Chondrocyte (in vitro differentiated cells): ENCODE measurements at regions not wholly inside any gene's neighbourhood (a gene's known extent, or its start where the extent isn't known, plus 50 kb on each side); places are given as distances from the start of the nearest gene placed in this dataset.
A peak's percentile ranks its signal among the peaks of the same experiment; 100 is the strongest.

ENCODE experiments used
- DNase-seq: peaks from one replicate; pipeline ENCODE4 v3.0.0; 2021; ENCODE audit warnings: mixed read lengths, low spot score
- H3K27ac Mint-ChIP-seq: one replicate; pipeline ENCODE4 v1.8.0; 2021; ENCODE audit warnings: mild to moderate bottlenecking, moderate library complexity, mixed read lengths; ENCODE audit not compliant: unreplicated experiment
- H3K27me3 Mint-ChIP-seq: 2 replicates; pipeline ENCODE4 v1.8.0; 2021; ENCODE audit warnings: low read depth, mixed read lengths
- H3K36me3 Mint-ChIP-seq: 2 replicates; pipeline ENCODE4 v1.8.0; 2021; ENCODE audit warnings: low read depth, mixed read lengths
- H3K4me1 Mint-ChIP-seq: 2 replicates; pipeline ENCODE4 v1.8.0; 2021; ENCODE audit warnings: low read depth, mild to moderate bottlenecking, mixed read lengths
- H3K4me3 Mint-ChIP-seq: one replicate; pipeline ENCODE4 v1.8.0; 2021; ENCODE audit warnings: mild to moderate bottlenecking, moderate library complexity, mixed read lengths; ENCODE audit not compliant: unreplicated experiment
- H3K9me3 Mint-ChIP-seq: 2 replicates; pipeline ENCODE4 v1.8.0; 2021; ENCODE audit warnings: low read depth, mixed read lengths
- TF ChIP-seq, protein P1 (sequence below): fragments of 200-600 bp; sonication (generic); IDR thresholded peaks from 2 replicates; pipeline ENCODE4 v1.5.0; 2021; ENCODE audit warnings: antibody characterized with exemption, mild to moderate bottlenecking, moderate library complexity

DNA sequence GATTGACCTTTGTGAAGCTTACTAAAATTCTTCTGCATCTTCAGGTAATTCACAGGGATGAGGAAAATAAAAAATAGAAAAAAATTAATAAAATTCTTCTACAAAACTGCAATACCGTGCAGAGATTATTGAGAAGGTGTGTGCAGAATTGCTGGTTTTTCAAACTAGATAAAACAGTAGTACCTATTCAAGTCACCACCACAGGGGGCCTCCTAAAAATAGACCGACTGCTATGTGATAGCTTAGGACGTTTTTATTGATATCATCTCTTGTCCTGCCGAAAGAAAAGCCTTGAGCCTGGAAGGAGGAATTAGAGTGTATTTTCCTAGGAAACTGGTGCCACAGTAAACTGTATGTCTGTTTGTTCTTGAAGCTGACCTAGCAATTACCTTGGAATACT is 325.9 kb downstream of the ZFHX3 start:
- peaks cover 7% of the 10 kb centered on the region for H3K4me1 Mint-ChIP-seq
- H3K9me3 Mint-ChIP-seq, result no peaks in the 10 kb centered on the region
- no peak overlapping the region for H3K4me3 Mint-ChIP-seq
- DNase-seq, result no peak
- H3K36me3 Mint-ChIP-seq, result no peaks in the 10 kb centered on the region
- TF ChIP-seq, protein P1, sequence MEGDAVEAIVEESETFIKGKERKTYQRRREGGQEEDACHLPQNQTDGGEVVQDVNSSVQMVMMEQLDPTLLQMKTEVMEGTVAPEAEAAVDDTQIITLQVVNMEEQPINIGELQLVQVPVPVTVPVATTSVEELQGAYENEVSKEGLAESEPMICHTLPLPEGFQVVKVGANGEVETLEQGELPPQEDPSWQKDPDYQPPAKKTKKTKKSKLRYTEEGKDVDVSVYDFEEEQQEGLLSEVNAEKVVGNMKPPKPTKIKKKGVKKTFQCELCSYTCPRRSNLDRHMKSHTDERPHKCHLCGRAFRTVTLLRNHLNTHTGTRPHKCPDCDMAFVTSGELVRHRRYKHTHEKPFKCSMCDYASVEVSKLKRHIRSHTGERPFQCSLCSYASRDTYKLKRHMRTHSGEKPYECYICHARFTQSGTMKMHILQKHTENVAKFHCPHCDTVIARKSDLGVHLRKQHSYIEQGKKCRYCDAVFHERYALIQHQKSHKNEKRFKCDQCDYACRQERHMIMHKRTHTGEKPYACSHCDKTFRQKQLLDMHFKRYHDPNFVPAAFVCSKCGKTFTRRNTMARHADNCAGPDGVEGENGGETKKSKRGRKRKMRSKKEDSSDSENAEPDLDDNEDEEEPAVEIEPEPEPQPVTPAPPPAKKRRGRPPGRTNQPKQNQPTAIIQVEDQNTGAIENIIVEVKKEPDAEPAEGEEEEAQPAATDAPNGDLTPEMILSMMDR, result peak; percentile 6
- H3K27ac Mint-ChIP-seq, result no peak overlapping the region
- no peaks in the 10 kb centered on the region for H3K27me3 Mint-ChIP-seq

DNA sequence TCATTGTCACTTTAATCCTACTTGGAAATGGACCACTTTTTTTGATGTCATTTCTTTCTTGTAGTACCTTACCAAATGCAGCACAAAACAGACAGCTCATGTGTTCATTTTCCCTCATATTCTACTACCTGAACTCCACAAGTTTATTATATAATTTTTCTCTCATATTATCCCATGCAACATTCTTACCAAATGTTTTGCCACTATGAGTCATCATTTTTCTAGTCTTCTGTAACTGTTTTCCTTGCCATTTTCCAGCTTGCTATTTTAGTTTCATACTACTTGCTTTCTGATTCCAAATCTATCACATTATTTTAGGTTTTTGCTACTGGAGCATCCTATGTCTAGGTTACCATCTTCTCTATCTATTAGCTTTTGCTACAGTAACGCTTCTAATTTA is 332.7 kb downstream of the ZFHX3 start:
- TF ChIP-seq, protein P1, result no peak
- no peak overlapping the region for H3K4me3 Mint-ChIP-seq
- no peak for DNase-seq
- peaks cover 33% of the 10 kb centered on the region for H3K9me3 Mint-ChIP-seq
- peaks cover 11% of the 10 kb centered on the region for H3K36me3 Mint-ChIP-seq
- peak overlapping the region; percentile 55 for H3K27ac Mint-ChIP-seq
- peaks cover 13% of the 10 kb centered on the region for H3K4me1 Mint-ChIP-seq
- no peaks in the 10 kb centered on the region for H3K27me3 Mint-ChIP-seq

DNA sequence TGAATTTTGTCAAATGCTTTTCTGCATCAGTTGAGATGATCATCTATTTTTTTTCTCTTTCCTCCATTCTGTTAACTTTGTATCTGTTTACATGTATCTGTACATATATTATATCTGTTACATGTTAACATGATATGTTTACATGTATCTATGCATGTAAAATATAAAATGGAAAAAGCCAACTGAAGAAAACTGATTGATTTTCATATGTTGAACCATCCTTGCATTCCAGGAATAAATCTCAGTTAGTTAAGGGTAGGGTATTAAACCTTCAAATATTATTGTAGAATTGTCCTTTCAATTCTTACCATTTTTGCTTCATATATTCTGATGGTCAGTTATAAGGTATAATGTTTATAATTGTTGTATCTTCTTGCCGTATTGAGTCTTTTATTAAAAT is 336.1 kb downstream of the ZFHX3 start:
- no peak overlapping the region for H3K4me3 Mint-ChIP-seq

DNA sequence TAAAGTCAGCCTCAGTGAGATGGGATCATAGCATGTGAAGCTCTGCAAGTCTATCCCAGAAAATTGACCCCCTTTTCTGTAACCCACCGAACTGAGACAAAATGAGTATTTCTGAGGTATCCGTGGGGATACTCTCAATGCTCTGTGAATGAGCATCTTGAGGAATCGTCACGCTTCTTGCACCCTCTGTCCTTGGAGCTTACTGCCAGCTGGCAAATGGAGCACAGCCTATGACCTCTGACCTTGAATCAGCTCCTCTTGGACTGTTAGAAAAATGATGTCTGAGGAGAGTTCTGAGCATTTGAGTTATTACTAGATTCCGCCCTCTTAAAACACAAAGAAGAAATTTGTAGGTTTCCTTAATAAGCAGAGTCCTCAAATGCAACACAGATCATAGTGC is 342.1 kb downstream of the ZFHX3 start:
- TF ChIP-seq, protein P1, result no peak
- Mint-ChIP-seq H3K36me3 (peaks cover under 1% of the 10 kb centered on the region), H3K27me3 (no peaks in the 10 kb centered on the region), H3K9me3 (peaks cover 10% of the 10 kb centered on the region), H3K27ac (no peak overlapping the region), H3K4me3 (no peak overlapping the region), H3K4me1 (no peaks in the 10 kb centered on the region)
- no peak for DNase-seq

More for the DNA sequence above, 336.1 kb downstream of the ZFHX3 start:
- H3K36me3 Mint-ChIP-seq, result peaks cover 11% of the 10 kb centered on the region
- DNase-seq, result no peak
- H3K4me1 Mint-ChIP-seq, result peaks cover 13% of the 10 kb centered on the region
- no peak overlapping the region for H3K27ac Mint-ChIP-seq
- H3K9me3 Mint-ChIP-seq, result peaks cover 41% of the 10 kb centered on the region
- TF ChIP-seq, protein P1, result no peak
- no peaks in the 10 kb centered on the region for H3K27me3 Mint-ChIP-seq

DNA sequence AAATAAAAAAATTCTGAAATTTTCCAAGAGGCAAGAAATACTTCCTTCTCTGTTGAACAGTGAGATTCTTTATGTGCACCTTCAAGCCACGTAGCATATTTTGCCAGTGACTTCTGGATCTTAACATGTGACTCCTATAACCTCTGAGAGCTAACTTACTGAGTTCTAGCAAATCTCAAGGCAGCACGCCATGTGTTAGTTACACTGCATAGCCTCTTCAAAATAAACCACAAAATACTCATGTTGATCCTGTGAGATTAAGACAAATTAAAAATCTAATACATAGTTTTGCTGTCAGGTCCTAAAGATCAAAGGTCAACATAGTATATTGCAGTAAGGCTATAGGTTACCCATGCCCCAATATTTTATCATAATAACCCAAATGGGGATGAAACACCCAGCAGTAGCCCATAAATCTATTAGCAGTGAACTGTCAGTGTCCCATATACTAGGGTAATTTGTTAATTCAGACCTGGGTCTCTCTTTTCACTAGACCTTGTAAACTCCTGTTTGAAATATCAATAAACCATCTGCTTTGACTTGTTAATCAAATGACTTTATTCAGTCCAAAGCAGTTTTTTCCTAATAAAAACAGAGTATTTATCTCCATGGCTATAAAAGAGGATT is 343.1 kb downstream of the ZFHX3 start:
- no peak for DNase-seq
- H3K9me3 Mint-ChIP-seq, result peaks cover 4% of the 10 kb centered on the region
- no peaks in the 10 kb centered on the region for H3K27me3 Mint-ChIP-seq
- no peaks in the 10 kb centered on the region for H3K36me3 Mint-ChIP-seq
- H3K4me1 Mint-ChIP-seq, result no peaks in the 10 kb centered on the region
- no peak overlapping the region for H3K27ac Mint-ChIP-seq
- TF ChIP-seq, protein P1, result no peak
- no peak overlapping the region for H3K4me3 Mint-ChIP-seq
